ENCODE measurements at regions not wholly inside any gene's neighbourhood (a gene's known extent, or its start where the extent isn't known, plus 50 kb on each side); places are given as distances from the start of the nearest gene placed in this dataset.
A peak's percentile ranks its signal among the peaks of the same experiment; 100 is the strongest.
"Not testable (repeated sequence)": the region's sequence is repeated elsewhere in the genome, so short reads cannot be mapped to it uniquely, and the experiment has no call there.

GRCh38 chr11:56848141-56848809, 99.8 kb upstream of the OR9G4 start:
- no peak for DNase-seq (ENCODE audit: low read depth)
- H3K4me3 ChIP-seq (ENCODE audit: low read length) = no peak overlapping the region
- TF ChIP-seq, protein P1, sequence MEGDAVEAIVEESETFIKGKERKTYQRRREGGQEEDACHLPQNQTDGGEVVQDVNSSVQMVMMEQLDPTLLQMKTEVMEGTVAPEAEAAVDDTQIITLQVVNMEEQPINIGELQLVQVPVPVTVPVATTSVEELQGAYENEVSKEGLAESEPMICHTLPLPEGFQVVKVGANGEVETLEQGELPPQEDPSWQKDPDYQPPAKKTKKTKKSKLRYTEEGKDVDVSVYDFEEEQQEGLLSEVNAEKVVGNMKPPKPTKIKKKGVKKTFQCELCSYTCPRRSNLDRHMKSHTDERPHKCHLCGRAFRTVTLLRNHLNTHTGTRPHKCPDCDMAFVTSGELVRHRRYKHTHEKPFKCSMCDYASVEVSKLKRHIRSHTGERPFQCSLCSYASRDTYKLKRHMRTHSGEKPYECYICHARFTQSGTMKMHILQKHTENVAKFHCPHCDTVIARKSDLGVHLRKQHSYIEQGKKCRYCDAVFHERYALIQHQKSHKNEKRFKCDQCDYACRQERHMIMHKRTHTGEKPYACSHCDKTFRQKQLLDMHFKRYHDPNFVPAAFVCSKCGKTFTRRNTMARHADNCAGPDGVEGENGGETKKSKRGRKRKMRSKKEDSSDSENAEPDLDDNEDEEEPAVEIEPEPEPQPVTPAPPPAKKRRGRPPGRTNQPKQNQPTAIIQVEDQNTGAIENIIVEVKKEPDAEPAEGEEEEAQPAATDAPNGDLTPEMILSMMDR (IDR thresholded peaks at IDR 0.05; ENCODE audit: insufficient read depth, low read depth, low read length, missing control alignments) = no peak

- peak; percentile 51 for DNase-seq (ENCODE audit: low read depth)
Measured at GRCh38 chr11:56846631-56847576, 98.4 kb upstream of the OR9G4 start.

GRCh38 chr11:56845121-56845732, 96.7 kb upstream of the OR9G4 start:
- no peak for DNase-seq (ENCODE audit: low read depth)
- TF ChIP-seq, protein P1 (IDR thresholded peaks at IDR 0.05; ENCODE audit: insufficient read depth, low read depth, low read length, missing control alignments) = no peak
- H3K4me3 ChIP-seq (ENCODE audit: low read length) = no peak overlapping the region

More at GRCh38 chr11:56846631-56847576, 98.4 kb upstream of the OR9G4 start:
- no peak overlapping the region for H3K4me3 ChIP-seq (ENCODE audit: low read length)
- TF ChIP-seq, protein P1 (IDR thresholded peaks at IDR 0.05; ENCODE audit: insufficient read depth, low read depth, low read length, missing control alignments) = no peak

DNA sequence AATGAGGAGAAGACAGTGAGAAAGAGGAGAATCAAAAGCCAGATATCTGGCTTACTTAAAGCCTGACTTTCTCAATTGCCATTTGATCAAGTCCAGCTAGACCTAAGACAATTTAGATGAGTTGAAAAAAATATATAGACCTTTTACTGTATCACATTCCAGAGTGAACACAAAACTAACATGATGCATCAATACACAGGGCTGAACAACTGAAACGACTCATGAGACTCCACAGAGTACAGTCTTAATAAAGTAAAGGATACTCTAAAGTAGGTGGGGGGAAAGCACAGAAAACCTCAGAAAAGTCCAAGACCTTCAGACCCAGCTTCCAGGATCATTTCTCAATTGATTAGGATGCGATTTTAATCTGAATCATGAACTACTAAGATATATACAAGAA, 95.3 kb upstream of the OR9G4 start:
- H3K4me3 ChIP-seq (ENCODE audit: low read length) = no peak overlapping the region
- TF ChIP-seq, protein P1 (IDR thresholded peaks at IDR 0.05; ENCODE audit: insufficient read depth, low read depth, low read length, missing control alignments) = no peak
- peak; percentile 46 for DNase-seq (ENCODE audit: low read depth)

DNA sequence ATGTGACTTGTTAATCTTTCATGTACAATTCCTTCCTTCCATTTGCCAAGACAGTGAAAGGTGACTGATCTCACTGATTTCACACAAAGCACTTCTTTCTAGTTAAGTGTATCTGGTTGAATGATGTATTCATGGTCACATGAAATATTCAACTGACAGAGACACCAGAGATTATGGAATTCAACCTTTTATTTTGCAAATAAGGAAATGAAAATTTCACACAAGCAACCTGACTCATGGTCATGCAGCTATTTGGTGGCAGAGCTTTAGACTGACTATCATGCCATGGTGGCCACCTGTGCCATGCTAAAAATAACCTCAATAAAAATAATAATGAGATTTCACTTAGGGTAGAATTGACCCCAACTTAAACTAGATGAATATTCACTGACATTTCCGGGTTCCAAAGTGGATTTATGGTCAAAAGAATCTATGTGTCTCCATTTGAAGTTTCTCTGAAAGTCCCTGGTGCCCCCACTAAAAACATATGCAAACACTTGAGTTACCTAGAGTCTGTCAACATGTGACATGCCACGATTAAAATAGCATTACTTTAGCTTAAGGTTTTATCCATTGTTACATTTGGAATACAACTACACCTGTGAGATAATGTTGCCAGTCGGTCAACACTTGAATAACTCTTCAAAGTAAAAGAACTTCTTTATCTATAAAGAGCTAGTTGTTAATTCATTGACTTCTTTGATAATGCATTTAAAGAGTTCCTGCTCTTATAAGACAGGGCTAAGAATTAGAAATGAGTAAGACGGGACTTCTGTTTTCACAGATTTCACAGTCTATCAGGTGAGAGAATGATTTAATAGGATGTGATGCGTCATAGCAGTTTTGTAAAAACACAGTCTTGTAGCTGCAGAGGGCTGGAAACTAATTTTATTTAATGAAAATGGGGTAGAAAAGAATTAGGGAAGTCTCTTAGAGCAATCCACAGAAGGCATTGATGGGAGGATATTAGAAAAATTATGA, 94.6 kb upstream of the OR9G4 start:
- TF ChIP-seq, protein P1 (IDR thresholded peaks at IDR 0.05; ENCODE audit: insufficient read depth, low read depth, low read length, missing control alignments) = no peak
- no peak overlapping the region for H3K4me3 ChIP-seq (ENCODE audit: low read length)
- peak; percentile 68 for DNase-seq (ENCODE audit: low read depth)

DNA sequence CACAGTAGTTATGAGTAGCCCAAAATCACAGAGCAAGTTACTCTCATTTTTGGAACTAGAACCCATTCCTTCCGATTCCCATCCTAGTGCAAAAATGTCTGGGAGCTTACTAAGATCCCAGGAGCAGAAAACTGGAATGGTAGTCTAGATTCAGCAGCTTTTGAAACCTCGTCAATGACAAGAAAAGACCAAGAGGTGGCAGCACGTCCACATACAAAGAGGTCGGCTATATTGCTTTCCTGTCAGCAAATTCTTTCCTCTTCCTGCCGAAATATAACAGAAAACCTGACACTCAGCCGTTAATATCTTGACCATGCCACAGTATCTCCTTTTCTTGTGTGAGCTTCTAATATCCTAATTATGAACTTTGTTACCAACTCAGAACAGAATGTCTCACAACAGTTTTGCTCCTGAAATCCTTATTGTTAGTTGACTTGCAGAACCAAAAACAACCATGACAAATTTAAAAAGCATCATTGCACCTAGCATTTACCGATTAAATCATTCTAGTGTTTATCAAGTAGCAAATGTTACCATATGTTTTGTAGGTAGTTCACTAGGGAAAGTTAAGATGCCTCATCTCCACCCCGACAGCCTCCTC, 92.8 kb upstream of the OR9G4 start:
- no peak overlapping the region for H3K4me3 ChIP-seq (ENCODE audit: low read length)
- peak; percentile 79 for DNase-seq (ENCODE audit: low read depth)
- TF ChIP-seq, protein P1 (IDR thresholded peaks at IDR 0.05; ENCODE audit: insufficient read depth, low read depth, low read length, missing control alignments) = peak; percentile 84

GRCh38 chr11:56827357-56827756, 78.9 kb upstream of the OR9G4 start:
- H3K4me3 ChIP-seq (ENCODE audit: low read length); DNase-seq (ENCODE audit: low read depth): not testable (repeated sequence)

Measured in epithelial cell of esophagus (primary cell).